ENCODE measurements at regions not wholly inside any gene's neighbourhood (a gene's known extent, or its start where the extent isn't known, plus 50 kb on each side); places are given as distances from the start of the nearest gene placed in this dataset.

DNA sequence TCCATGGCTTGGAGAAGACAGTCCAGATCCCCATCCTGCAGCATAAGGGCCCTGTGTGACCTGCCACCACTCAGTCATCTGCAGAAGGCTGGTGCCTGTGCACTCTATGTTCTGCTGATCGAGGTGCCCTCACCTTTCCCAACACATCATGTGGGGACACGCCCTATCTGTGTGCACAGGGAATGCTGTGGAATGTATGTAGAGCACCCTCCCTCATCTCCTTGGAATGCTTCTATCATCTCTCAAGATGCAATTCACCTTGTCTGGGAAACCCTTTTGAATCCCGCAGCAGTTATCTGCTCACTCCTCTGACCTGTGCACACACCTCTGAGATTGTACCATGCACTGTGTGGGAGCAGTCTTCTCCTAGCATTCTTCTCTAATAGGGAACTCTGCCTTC, 207.2 kb upstream of the SSTR4 start:
- 80% methylated on average over 1 of the region's 3 CpGs for WGBS (ENCODE audit: insufficient coverage, low coverage, missing lambda C conversion rate)
- Histone ChIP-seq H3K79me2 (ENCODE audit: control insufficient read depth, insufficient read depth, low read length) (no peaks in the 10 kb centered on the region), H3K27me3 (ENCODE audit: control insufficient read depth in 2 of 2, insufficient read depth in 2 of 2, low read length in 2 of 2) (no peaks in the 10 kb centered on the region), H3K9me3 (replicated peaks; ENCODE audit: control insufficient read depth, insufficient read depth, low read depth, low read length) (no peaks in the 10 kb centered on the region), H3K4me1 (replicated peaks in 1 of 2; ENCODE audit: control insufficient read depth in 2 of 2, insufficient read depth in 2 of 2, low read length in 2 of 2) (peaks cover 0 to 20% of the 10 kb centered on the region in 2 experiments; a peak in 3 of 5 replicates), H3K9ac (ENCODE audit: insufficient read depth in 1 of 2, low read depth in 2 of 2, low read length in 2 of 2) (no peak overlapping the region), H3K9me1 (ENCODE audit: control insufficient read depth, insufficient read depth, low read length) (no peaks in the 10 kb centered on the region), H3K36me3 (ENCODE audit: control insufficient read depth, insufficient read depth, low read length) (no peaks in the 10 kb centered on the region), H3K4me3 (no peak overlapping the region), H3K4me2 (ENCODE audit: insufficient read depth, low read length) (no peak overlapping the region), H4K20me1 (replicated peaks; ENCODE audit: control insufficient read depth, insufficient read depth, low read length) (no peaks in the 10 kb centered on the region), H2AFZ (ENCODE audit: low read depth, low read length) (no peak overlapping the region), H3K27ac (ENCODE audit: extremely low read depth, low read depth, low read length) (no peak overlapping the region)
- TF ChIP-seq HDAC8 (tag; IDR thresholded peaks at IDR 0.05) (no peak), ZNF280A (IDR thresholded peaks at IDR 0.05; ENCODE audit: low read depth, partially characterized antibody) (no peak), CBFB (CRISPR knock-in tag; IDR thresholded peaks at IDR 0.05) (no peak), CEBPG (CRISPR knock-in tag; IDR thresholded peaks at IDR 0.05) (no peak), CEBPG (tag; conservative IDR thresholded peaks at IDR 0.05 in 1 of 2, IDR thresholded peaks at IDR 0.05 in 1 of 2) (no peak), MYBL2 (IDR thresholded peaks at IDR 0.05; ENCODE audit: low read depth) (no peak), MYBL2 (CRISPR knock-in tag; IDR thresholded peaks at IDR 0.05; ENCODE audit: borderline replicate concordance) (no peak), TEAD1 (CRISPR knock-in tag; IDR thresholded peaks at IDR 0.05) (no peak), PURB (CRISPR knock-in tag; IDR thresholded peaks at IDR 0.05; ENCODE audit: low read depth) (no peak), ZNF551 (CRISPR knock-in tag; IDR thresholded peaks at IDR 0.05) (no peak)
- peak in 1 of 4 experiments; percentile 8 for DNase-seq (ENCODE audit: extremely low read depth in 1 of 4, low spot score in 3 of 4)
- ATAC-seq: no peak
- intact Hi-C loops (cut with micrococcal nuclease) (no loop called here), in situ Hi-C loops (cut with MboI) (no loop called here)
- no peak for FAIRE-seq
- POLR2A ChIA-PET: no interaction called here
- CTCF ChIA-PET (ENCODE audit: low intra/inter-chr PET ratio): no interaction called here
- no TSS peak for BruUV-seq (replicated peaks)

Data from K562 (cell line).